HG03469 (cell line): ENCODE measurements at regions not wholly inside any gene's neighbourhood (a gene's known extent, or its start where the extent isn't known, plus 50 kb on each side); places are given as distances from the start of the nearest gene placed in this dataset.
"Not testable (repeated sequence)": the region's sequence is repeated elsewhere in the genome, so short reads cannot be mapped to it uniquely, and the experiment has no call there.

Experiments
- ATAC-seq: cut with Tn5 transposase; IDR thresholded peaks from one replicate; pipeline ENCODE4 v1.9.1; 2021; ENCODE audit warnings: mild to moderate bottlenecking, moderate library complexity, moderate number of reproducible peaks; ENCODE audit not compliant: unreplicated experiment

DNA sequence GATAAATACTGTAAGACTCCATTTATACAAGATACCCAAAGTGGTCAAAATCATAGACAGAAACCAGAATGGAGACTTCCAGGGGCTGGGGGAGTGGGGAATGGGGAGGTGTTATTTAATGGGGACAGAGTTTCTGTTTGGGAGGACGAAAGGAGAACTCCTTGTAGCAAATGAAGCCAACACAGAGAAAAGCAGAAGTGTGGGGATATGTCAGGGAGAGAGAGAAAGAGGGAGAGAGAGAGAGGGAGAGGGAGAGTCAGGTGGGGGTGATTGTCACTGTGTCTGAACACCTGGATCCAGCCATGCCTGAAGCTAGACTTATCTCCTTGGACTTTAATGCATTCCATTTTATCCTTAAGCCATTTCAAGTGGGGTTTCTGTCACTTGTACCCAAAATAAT is 234.7 kb downstream of the BCL11B start:
- ATAC-seq, result not testable (repeated sequence)

DNA sequence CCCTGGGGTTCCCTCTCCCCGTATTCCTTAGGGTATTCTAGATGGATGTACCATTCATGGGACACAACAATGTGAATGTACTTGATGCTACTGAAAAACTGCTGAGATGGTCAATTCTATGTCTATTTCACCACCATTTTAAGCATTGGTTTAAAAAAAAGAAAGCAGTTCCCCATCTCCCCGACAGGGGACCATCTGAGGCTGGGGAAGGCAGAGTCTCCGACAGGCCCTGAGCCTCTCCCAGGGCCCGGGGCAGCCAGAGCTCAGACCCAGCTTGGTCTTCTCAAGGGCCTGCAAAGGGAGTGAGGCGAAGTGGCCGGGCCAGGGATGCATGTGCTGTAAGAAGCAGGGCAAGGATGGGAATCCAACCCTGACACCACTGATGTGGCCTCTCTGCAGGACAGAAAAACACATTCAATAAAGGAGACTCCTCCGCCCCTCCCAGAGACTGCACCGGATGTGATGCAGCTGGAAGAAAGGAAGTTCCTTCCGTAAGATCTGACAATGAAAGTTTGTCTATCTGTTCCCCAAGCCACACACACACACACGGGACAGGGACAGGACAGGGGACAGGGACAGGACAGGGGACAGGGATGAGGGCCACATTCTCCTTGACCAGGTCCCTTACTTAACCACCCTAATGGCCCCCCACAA is 234.1 kb downstream of the BCL11B start:
- ATAC-seq, result no peak

DNA sequence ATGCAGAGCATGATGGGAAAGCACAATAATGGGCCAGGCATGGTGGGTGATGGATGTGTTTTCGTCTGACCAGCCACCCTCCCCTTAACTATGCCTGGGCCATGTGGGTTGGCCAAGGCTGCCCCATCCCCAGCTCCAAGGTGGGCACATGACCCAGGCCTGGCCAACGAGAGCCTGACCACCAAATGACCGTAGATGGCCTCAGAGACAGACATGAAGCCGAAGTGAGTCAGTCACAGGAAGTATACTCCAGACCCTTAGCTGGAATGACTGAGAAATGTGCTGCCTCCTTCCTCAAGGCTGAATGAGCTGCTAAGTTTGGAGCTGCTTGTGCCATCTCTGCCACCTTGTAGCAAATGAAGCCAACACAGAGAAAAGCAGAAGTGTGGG is 233.6 kb downstream of the BCL11B start:
- ATAC-seq, result no peak

DNA sequence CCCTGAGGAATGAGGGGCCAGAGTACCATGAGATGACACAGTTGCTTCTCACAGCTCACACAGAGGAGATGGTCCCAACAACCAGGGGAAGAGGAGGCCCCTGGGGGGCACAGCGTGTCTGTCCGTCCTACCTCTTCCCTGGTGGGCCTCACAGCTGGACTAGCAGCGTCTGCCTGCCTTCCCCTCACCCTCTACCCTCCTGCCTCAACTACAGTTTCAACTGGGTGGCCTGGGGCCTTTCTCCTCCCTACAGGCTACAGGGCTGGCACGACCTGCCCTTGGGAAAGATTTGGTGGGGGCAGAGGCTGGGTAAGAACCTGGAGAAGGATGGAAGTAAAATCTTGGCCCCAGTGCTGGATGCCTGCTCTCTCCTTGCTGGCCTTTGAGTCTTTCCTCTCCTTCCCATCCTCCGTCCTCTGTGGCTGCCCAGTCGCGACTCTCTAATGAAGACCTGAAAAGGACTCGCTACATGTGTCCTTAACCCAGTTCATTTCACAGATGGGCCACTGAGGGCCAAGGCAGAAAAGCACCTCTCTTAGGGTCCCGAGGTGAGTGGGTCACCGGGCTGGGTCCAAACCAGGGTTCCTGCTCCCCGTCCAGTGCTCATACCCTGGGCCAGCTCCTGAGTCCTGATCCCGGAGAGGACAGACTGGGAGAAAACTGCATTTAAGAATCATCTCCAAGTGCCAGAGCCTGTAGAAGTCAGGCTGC is 232.5 kb downstream of the BCL11B start:
- ATAC-seq, result no peak

DNA sequence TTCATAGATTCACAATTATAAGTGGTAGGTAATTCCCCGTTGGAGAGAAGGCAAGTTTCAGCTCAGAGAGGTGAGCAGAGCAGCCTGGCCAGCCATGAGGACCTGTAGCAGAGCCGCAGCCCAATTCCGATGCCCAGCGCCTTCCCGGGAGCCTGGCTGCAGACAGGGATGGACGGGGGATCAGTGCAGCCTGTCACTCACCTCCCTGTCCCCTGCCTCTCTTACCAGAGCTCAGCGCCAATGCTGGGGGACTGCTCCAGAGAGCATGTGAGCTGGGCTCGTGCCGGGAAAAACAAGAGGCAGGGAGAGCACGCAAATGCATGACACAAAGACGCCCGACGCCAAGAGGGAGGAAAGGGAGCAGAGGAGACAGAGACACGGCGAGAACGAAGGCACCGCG is 231.9 kb downstream of the BCL11B start:
- ATAC-seq, result no peak

DNA sequence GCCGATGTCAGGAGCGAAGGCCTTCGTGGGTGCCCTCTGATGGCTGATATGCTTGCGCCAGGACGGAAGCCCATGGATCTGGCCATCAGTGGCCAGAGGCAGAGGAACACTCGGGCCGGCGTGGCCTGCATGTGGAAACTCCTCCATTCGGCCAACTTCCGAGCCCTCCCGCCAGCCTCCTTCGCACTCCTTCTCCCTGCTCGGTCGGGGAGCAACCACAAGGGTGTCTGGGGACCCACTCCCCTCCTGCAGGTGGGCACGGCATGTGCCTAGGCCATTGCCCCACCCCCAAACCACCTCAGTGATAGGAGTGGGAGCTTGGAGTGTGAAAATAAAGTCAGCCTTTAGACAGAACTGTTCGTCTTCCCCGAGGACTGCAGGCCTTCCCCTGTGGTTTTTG is 231.3 kb downstream of the BCL11B start:
- no peak for ATAC-seq

DNA sequence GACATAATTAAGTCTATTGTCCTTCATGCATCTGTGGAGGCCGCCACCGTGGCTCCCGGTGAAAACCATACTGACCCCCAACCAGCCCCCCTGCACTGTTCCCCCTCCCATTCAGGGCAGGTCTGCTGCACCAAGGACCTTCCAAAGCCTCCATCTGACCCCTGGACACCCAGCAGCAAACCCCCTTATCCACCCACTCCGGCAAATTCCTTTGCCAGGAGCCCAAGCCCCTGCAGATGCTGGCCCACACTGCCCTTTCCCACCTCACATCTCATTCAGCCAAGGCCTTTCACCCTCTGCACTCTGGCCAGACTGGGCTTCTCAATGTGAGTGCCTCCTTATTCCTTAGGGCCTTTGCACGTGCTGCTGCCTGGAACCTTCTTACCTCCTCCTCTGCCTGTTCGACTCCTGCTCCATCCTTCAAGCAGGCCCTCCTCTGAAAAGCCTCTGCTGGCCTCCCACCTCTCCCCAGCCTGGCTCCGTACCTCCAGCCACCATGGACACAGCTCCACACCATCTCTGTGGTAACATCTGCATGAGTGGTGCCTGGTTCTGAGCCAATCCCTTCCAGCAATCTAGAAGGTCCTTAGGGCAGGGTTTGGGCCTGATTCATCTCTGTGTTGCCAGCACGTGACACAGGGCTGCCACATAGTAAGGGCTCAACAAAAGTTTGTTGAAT is 230.7 kb downstream of the BCL11B start:
- ATAC-seq, result no peak

DNA sequence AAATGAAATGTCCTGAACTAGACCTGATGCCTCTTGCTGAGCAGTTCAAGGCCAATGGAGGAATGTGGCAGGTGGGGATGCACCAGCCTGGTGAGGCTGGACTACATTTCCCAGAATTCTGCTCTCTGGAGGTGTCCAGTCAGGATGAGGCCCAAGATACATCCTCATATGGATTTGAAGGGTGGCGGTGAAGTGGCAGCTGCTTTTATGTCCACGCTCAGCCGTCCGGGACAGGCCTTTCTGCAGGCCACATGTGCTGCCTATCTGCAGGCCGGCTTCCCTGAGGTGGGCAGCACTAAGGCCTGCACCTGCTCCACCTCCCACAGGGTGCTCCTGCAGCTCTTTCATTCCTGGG is 230.2 kb downstream of the BCL11B start:
- ATAC-seq, result no peak

DNA sequence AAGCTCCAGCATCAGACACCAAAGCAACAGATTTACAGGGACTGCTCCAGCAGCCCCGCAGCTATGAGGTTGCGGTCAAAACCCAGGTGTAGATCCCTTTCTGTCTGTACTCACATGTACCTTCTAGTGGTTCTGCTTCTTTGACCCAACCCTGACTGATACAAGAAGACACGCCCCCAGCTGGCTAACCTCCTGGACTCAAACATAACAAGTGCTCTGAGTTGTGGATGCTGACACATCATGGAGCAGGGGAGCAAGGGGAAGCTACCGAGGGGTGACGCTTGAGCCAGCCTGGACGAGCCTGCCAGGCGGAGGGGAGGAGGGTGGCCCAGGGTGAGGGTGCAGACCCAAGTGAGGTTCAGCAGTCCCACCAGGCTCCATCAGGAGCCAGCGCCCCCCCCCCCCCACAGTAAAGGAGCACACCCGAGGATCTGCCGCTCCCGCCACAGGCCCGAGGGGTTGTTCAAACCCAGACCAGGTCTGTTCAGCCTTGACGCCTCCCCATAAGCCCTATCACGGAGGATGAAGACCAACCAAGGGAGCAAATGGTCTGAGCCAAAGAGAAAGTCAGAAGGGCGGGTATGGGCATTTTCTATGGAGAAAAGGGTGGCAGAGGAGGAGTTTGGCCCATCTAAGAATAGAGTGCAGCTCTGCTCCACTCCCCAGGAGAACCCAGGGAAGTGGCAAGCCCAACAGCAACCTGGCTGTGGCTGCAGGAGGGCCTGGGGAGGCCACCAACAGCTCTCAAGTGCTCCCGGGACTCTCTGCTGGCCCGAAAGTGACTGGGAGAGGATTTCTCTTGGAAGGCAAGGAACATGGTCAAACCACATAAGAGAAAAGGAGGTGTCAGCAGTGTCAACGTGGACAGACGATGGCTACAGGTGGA is 229.4 kb downstream of the BCL11B start:
- no peak for ATAC-seq

DNA sequence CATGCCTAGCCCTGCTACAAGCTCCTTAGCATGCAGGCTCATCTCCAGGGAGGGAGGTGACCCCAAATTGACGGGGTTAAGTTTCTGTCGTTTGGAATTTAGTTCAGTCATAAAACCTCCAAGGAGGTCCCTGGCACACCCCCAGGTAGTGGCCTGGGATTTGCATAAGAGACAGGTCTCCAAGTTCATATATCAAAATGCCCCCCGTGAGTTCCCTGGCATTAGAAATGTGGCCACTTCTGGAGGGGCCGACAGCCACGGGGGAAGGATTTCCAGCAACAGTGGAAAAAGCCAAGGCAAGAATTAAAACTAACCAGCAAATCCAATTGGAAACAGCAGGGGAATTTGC is 228.8 kb downstream of the BCL11B start:
- ATAC-seq, result no peak

DNA sequence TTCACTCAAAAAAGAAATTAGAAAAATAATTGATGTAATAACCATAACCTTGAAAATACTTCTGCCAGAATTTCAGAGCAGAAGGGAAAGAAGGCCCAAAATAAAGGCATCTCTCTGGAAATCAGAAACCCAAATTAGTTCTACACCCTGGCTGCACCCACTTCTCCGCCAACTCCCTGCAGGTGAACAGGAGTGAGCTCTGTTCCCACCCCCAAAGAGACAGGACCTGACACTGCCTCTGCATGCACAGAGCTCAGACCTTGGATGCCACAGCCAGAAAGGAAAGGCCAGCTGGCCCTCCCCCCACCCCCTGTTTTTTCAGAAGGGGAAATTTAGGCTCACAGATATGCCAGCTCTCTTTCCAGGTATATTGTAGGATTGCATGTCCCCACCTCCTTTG is 228.2 kb downstream of the BCL11B start:
- ATAC-seq, result no peak

DNA sequence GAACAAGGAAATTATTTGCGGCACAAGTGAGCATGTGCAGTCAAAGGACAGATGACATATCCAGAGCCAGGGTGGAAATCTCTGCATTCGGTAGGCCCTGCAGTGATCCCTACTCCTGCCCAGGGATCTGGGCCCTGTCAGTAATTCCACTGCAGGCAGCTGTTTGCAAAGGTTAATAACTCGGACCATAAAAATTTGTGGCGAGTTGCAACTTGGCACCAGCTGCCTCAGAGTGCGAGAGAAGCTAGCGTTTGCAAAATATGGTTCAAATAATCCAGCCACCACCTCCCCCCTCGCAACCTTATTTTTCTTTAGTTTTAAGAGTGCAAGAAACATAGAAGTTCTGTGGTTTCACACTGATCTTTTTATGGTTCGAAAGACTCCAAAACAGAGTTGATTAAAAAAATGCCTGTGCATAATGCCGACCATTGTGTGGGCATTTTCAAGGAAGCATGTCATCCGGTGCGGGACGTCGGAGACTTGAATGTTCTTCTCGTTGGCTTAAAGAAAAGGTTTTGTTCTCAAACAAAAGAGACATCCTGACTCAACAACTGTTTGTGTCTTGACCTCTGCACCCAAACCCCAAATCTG is 224.5 kb downstream of the BCL11B start:
- ATAC-seq, result no peak

DNA sequence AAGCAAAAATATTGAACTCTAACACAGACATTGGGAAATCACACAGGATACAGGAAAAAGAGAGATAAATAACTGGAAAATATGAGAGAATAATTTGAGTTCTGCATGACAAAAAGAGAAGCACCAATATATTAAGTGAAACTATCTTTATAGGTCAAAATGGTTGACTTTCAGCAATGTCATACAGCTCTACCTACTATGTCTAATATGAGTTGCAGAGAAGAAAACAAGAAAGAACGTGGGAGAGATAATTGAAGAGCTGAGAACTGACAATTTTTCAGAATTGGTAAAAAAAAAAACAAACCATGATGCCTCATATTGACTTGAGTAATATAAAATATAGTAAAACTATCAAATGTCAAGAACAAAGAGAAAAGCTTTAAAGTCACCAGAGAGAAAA is 221.7 kb downstream of the BCL11B start:
- no peak for ATAC-seq

DNA sequence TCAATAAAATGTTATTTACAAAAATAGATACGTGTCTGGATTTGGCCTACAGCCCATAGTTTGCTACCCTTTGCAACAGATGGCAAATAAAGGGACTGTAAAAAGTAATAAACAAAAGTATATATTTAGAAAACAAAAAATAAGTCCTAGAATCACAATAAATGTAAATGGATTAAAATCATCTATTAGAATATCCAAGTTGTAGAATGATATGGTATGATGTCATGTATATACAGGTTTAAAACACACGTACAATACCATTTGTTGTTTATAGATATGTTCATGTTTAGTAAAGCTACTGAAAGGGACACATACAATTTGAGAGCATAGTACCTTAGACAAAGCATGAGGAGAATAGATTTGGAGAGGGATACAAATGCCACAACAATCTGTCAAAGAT is 219.5 kb downstream of the BCL11B start:
- no peak for ATAC-seq

DNA sequence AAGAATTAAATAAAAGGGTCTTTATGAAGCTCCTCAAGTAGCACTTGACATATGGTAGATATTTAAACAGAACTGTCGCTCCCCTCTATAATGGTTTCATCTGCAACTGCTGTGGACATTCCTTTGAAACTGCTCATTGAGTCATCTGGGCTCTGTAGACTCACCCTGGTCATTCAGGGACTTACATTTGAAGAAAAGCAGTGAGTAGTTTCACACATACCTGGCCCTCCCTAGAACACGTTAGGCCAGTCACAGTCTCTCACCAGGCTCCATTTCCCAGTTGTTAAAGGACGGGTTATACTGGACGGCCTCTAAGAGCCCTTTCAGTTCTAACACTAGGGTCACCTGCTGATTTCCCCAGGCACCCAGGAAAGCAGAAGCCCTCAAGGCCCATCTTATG is 217.0 kb downstream of the BCL11B start:
- ATAC-seq, result no peak

DNA sequence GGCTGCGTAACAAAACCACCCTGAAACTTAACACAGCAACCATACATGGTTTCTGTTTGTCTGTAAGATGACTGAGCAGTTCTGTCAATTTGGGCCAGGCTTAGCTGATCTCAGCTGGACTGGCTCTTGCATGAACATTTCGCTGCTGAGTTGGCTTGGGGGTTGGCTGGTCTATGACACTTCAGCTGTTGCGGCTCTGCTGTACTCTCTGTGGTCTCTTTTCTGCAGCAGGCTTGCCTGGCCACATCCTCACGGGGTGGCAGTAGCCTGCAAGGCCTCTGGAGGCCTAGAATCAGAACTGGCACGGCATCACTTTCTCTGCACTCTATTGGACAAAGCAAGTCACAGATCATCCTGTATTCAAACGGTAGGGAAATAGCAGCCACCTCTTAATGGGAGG is 216.2 kb downstream of the BCL11B start:
- no peak for ATAC-seq

DNA sequence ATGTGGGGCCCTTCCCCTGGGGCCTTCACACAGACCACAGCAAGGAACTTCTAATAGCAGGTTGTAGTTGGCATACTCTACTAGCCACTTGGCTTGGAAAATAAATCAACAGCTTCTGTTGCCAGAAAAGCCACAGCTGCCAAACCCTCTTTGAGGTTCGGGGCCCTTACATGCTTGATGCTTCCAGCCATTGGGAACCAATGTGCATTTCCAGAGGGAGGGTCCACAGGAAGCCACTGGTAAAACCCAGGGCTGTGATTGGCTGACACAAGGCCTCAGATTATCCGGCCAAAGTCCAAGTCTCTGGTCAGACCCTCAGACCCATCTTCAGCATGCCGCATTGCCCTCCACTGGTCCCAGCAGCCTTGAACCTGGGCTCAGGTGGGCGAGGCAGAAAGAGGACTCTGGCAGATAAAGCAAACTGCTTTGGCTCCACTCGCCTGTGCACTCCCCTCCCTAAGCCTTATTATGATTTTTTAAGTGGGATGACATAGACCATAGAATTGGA is 214.4 kb downstream of the BCL11B start:
- ATAC-seq, result no peak

DNA sequence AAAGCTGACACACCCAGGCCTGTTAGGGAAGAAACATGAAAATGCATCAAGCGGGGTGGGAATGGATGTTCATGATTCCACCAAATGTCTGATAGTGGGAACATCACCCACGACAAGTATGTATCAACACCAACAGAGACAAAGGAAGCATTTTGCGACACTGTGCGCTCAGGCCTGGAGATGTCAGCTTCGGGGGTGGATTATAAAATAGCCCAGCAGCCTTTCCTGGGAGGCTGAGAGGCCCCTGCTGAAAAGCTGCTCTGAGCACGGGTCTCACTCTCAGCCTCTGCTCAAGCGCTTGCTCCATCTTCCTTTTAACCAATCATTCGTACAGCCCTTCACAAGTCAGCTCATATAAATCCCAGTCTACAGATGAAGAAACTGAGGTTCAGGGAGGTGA is 213.5 kb downstream of the BCL11B start:
- ATAC-seq, result no peak

DNA sequence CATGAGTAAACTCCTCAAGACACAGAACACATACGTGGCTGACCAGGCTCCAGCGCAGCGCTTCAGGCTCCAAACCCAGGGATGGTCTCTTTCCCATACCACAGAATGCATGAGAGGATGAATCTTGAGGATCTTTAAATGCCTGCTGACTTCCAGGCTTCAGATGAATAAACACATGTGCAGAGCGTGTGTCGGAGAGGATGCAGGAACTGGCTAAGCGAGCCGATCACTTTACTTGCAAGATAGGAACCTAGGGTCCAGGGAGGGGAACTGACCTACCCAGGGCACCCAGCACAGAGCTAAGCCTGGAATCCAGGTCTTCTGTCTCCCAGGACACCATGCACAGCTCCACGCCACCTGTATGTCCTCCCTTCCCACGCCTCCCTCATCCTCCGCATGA is 209.8 kb downstream of the BCL11B start:
- no peak for ATAC-seq

DNA sequence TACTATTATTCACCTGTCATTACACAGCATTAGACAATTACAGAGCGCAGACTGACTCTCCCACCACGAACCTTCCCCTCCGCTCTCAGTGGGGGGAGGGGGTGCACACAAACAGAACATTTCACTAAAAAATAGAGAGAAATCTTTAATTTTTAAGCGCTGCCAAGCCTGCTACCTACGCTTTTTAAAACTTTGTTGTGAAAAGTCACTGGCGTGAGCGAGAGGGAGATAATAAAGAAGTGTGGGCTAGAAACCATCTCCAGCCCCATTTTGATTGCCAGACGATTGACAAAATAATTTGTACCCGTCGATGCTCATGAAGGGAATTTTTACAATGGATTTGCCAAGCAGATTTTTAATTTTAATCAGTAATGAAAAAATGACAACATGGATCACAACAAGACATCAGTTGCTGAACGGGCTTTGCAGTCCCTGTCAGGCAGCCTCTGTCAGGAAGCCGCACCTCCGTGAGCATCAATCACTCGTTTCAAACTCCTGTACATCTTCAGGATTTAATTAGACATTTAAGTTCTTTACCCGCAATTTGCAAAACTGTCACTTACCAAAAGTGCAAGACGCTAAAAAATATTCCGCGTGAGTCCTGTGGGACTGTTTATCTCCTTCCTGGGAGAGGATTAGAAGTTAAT is 209.1 kb downstream of the BCL11B start:
- ATAC-seq, result no peak
